Putamen (tissue), 1 donor: ENCODE measurements at regions not wholly inside any gene's neighbourhood (a gene's known extent, or its start where the extent isn't known, plus 50 kb on each side); places are given as distances from the start of the nearest gene placed in this dataset.

ENCODE experiments used
- DNase-seq: peaks from one replicate; pipeline ENCODE4 v3.0.0-alpha.2; 2016; ENCODE audit warnings: low spot score

- DNase-seq, result no peak
These were observed 94.9 kb upstream of the ANKRD50 start for GRCh38 chr4:124807421-124807820.

DNA sequence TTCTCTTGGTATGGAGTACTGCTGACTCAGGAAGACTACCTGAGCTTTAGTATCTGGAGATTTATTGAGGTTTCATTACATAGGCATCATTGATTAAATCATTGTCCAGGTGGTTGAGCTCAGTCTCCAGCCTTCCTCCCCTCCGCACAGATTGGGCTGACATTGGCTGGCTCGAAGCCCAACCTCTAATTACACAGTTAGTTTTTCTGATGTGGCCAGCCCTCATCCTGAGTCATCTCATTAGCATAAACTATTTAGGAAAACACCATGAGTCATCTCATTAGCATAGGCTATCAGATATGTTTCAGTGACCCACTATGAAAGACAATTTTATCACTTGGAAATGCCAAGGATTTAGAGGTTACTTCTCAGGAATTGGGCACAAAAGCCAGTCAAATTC is 93.9 kb upstream of the ANKRD50 start:
- no peak for DNase-seq

DNA sequence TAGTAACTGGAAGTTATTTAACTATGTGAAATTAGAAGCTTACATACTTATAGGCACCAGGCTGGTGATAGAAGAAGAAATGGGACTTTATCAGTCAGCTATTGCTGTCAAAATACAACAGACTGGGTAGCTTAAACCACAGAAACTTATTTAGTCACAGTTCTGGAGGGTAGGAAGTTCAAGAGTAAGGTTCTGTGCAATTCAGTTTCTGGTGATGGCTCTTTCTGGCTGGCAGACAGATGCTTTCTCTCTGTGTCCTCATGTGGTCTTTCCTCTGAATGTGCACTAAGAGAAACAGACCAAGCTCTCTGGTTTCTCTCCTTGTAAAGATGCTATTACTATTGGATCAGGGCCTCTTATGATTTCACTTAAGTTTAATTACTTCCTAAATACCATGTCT is 92.1 kb upstream of the ANKRD50 start:
- DNase-seq, result no peak

DNA sequence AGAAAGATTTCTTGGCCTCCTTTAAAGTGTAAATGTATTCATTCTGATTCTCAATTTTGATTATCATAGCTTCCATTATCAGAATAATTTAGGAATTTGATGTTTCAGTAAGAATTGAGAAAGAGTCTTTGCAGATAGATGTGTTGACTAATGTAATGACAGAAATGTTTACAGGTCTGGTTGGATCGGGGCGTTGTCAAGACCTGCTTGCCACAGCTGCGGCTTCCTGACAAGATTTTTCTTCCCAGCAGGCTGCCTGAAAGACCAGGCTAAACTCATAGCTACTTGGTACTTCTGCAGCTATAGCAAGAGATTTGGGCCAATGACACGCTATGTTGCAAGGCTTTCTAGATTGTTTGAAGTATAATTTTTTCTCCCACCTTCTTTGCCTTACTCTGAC is 91.5 kb upstream of the ANKRD50 start:
- no peak for DNase-seq

GRCh38 chr4:124803641-124804040 is 91.1 kb upstream of the ANKRD50 start:
- no peak for DNase-seq

- DNase-seq, result no peak
These were observed 90.5 kb upstream of the ANKRD50 start for GRCh38 chr4:124803026-124803425.

GRCh38 chr4:124797223-124797622 is 84.7 kb upstream of the ANKRD50 start:
- no peak for DNase-seq

DNA sequence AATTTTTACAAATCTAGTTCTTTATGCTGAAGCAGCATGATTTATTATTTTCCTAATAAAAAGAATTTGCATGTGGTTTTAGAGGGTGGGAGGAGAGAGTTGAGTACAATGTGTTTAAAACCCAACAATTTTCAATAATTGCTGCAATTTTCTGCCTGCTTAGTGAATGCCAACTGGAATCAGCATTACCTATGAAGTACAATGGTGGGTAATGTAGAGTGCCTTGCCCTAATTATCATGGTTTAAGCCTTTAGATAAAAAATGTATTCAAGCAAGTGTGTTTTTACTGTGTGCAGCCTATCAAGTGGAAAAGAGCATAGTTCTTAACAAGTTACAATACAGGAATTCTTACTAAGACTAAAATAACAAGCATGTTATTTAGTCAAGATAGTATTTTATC is 77.9 kb upstream of the ANKRD50 start:
- no peak for DNase-seq

- no peak for DNase-seq
These were observed 74.1 kb upstream of the ANKRD50 start for GRCh38 chr4:124786634-124787033.

DNA sequence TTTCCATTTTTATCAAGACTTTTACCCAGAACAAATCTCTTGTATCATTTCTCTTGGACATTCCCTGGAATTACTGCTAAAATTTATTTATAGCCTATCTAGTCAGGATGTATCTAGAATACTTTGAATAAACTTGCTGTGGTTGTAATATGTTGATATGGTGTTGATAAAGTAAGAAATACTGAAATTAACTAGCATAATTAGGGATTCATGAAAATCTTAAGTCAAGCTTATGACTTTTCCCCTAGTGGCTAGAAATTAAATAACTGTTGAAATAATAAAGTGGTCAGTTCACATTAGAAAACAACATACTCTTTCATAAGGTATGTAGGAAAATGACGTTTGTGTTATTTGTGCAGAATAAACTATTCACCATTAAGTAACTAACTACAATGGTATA is 73.1 kb upstream of the ANKRD50 start:
- no peak for DNase-seq

DNA sequence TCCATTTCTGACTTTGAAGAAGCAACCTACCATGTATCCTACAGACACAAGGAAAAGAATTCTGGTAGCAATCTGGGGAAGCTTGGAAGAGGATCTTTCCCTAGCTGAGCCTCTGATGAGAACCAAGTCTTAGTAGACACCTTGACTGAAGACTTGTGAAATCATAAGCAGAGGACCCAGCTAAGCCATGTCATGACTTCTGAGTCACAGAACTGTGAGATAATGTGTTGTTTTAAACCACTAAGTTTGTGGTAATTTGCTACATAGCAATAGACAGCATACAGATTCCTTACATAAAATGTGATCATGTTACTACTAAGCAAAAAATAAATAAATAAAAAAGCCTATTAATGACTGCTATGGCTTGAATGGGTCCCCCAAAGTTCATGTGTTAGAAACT is 71.3 kb upstream of the ANKRD50 start:
- no peak for DNase-seq

- no peak for DNase-seq
These were observed 64.5 kb upstream of the ANKRD50 start for GRCh38 chr4:124777007-124777406.

DNA sequence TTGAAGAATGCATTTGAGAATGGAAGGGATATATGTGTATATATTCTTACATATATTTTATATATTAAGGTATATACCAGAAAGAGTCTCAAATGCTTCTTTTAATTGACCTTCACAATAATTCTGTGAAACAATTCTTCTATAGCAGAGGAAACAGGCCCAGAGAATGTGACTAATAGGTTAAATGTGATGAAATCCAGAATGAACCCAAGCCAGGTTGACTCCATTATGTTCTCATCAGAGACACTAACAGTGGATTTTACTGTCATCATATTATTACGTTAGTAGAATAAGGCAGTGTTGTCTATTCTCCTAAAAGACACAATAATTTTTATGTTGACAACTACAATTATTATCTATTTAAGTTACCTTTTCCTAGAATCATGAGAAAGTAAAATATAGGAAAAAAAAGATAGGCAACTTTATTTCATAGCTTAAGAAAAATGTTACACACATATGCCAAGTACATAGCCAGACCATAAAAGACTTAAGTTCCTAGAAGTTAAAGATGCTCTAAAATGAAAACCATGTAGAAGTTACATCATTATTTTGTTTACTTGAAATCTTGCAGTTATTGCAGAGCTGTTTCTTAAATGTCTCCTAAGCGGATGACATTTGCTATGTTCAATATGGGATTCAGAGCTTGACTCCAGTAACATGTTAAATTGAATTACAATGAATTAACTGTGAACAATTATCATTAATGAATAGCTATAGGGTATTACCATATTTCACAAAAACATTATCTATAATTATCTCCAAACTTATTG is 56.2 kb upstream of the ANKRD50 start:
- DNase-seq, result no peak

DNA sequence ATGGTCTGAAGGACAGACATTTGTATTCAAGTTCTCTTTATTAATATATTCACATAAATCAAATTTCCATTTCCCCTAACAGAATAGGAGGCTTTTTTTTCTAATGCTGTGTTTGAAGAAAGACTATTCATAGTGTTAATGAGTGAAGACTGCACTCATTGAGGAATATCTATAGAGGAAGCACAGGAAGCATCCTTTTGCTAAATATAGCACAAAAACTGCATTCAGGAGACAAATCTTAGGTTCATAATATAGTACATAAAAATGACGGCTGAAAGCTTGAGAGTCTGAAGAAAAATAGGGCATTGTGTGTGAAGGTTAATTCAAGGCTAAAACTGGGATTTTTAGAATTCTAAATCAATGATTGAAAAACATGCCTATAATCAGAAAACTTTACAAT is 50.4 kb upstream of the ANKRD50 start:
- DNase-seq, result no peak
